NCI-H2196 treated with DMSO at 0.1 percent for 48 hours (cell line): ENCODE measurements at regions not wholly inside any gene's neighbourhood (a gene's known extent, or its start where the extent isn't known, plus 50 kb on each side); places are given as distances from the start of the nearest gene placed in this dataset.

Source experiments
- DNase-seq: peaks from one replicate; lab custom pipeline; 2025; ENCODE audit not compliant: unreplicated experiment; lab: John Stamatoyannopoulos, UW

DNA sequence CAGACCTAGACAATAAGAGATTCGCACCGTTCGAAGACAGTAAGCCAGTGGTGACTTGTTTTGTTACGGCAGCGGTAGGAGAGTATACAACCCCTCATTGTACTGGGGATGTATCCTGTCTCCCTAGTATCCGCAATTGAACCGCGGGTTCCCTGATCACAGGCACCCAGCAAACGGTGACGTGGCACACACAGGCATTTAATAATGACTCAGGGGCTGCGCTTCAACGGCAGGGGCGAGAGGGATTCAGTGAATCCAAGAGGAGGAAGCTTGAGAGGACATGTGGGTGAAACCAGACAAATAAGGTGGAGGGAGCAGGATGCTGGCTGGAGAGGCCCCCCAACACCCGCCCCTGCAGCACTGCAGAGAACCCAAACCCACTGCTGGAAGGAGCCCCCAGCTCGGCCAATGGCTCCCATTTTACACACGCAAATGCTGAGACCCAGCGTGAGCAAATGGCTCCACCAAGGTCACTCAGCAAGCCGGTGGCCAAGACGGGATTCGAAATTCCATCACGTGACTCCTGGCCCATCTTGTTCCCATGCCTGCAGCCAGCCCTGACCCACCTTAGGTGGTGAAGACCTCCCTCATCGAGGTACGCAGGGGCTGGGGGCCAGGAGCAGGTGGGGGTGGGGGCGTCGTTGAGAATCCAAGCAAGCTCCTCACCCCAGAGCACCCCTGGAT lies 149.9 kb downstream of the SYF2 start:
- no peak for DNase-seq

DNA sequence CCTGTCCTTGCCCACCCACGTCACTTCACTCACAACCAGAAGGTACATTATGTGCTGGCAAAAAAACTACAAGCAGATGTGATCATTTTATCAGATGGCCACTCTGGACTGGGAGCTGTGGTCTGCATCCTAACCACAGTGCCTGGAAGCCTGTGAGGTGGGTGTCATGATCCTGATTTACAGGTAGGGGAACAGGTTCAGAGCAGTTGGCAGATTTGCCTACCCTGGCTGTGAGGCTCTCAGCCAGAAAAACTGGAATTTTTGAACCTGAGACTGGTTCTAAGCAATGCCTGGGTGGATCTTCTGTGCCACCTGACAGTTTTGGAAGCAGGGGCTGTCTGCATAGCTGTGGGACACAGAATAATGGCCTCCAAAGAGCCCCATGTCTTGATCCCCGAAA lies 150.8 kb downstream of the SYF2 start:
- no peak for DNase-seq

GRCh38 chr1:25080294-25081209 lies 150.5 kb upstream of the RUNX3 start:
- DNase-seq, result no peak

- DNase-seq, result no peak
These were observed 149.0 kb upstream of the RUNX3 start for GRCh38 chr1:25079048-25079447.

DNA sequence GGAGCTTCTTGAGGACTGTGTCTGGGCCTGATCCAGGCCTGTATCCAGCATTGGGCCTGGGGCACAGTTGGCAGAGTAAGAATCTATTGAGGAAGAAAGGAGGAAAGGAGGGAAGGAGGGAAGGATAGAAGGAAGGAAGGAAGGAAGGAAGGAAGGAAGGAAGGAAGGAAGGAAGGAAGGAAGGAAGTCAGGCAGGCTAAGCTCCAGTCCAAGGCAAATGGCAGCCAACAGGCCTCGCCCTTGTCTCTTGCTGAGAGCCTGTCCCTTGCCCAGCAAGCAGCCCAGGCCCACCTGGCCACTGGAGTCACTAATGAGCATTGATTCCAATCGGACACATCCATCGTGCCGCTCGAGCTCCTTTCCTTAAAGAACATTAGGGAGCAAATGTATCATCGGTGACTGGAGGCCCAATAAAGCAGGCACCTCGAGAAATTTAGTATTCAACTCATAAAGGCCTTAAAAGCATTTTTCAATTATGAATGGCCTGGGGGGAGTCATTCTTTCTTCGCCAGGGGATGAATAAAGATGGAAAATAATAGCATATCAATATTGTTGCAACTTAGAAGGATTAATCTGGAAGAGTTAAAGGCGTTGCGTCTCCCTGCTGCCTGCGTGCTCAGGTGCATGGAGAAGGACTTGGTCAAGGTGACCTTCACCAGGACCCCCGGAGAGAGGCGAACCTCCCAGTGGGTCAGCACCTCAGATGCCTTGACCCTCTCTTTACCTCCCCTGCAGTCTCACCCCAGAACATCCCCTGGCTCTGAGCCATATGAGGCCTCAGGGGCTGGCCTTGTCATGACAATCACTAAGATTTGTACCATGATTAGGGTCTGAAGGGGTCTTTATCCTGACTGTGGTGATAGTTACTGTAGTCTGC lies 144.5 kb upstream of the RUNX3 start:
- DNase-seq, result no peak

DNA sequence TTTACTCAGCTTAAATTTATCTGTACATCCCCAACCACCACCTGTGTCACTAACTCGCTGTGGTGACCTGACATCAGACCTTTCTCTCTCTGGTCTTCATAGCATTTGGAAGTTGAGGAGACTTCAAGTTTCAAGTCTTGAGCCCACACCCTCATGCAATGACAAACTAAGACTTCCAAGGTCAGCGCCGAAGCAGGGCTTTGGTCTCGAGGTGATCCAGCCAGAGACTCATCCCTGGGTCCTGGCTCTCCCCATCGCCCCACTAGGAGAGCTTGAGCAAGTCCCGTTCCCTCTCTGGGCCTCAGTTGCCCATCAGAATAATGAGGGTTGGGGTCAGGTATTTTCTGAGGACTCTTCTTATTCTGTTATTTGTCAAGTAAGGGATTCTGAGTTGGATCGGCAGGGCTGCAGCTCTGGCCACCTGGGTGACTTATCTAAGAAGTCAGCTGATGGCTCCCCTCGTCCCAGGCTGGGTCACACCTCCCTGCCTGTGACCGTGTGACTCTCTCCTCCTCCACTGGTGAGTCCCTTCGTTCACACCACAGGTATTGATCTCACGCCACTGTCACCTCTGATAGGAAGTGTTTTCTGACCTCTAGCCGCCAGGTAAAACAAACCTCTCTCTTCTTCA lies 143.7 kb upstream of the RUNX3 start:
- no peak for DNase-seq

DNA sequence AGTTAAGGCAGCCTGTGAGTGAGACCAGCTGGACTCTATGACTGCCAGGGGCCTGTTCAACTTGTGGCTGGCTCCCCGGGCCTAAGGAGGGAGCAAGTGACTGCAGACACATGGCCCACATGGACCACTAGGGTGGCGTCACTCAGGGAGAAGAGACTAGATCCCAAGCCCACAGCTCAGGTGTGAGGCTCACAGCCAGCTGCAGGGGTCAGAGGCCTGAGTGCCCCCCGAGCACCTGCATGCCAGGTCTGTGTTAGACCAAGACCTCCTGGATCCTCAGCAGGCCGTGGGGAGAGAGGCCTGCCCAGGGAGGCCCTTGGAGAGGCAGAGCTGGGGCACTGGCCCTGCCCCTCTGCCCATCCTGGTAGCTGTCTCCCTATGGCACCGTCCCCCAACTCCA lies 142.4 kb upstream of the RUNX3 start:
- no peak for DNase-seq

DNA sequence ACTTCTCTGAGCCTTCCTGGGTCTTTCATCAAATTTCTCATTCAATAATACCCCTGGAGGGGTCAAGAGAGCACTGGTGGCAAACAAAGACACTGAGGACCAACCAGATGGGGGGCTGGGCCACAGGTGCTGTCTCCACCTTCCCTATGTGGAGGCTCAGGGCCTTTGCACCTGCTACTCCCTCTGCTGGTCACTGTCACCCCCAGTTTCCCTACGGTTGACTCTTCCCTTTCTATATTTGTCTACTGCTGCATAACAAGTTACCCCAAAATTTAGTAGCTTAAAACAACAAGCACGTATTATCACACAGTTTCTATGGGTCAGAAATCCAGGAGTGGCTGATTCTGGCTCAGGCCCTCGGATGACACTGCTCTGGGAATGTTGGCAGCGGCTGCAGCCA lies 138.8 kb upstream of the RUNX3 start:
- no peak for DNase-seq

GRCh38 chr1:25068316-25068715 lies 138.2 kb upstream of the RUNX3 start:
- no peak for DNase-seq

DNA sequence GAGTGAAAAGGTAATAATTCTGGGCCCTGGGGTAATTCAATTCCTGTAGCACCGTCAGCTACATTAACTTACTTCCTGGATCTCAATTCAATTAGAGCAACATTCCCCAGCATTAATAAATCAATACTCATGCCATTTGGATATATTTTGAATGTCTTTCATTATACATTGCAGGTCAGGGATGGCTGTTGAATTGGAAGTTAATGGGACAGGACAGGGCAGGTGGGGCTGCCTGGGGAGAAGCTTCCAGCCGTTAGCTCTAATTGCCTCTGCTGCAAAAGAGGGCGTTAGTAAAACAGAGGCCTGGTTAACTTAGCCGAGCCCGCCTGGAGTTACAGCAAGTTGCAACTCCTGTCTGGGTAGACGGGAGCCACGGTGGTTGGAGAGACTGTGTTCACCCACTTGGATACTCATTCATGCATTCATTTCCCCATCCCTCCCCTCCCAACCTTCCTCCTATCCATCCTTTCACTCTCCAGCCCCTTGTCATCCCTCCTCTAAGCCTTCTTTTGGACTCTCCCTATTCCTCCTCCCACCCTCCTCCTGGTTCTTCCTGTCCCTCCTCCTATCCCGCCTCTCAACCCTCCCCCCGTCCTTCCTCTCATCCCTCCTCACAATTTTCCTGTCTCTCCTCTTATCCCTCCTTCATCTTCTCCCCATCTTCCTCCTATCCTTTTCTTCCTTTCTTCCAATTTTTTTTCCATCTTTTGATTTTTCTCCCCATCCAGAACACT lies 137.6 kb upstream of the RUNX3 start:
- no peak for DNase-seq

DNA sequence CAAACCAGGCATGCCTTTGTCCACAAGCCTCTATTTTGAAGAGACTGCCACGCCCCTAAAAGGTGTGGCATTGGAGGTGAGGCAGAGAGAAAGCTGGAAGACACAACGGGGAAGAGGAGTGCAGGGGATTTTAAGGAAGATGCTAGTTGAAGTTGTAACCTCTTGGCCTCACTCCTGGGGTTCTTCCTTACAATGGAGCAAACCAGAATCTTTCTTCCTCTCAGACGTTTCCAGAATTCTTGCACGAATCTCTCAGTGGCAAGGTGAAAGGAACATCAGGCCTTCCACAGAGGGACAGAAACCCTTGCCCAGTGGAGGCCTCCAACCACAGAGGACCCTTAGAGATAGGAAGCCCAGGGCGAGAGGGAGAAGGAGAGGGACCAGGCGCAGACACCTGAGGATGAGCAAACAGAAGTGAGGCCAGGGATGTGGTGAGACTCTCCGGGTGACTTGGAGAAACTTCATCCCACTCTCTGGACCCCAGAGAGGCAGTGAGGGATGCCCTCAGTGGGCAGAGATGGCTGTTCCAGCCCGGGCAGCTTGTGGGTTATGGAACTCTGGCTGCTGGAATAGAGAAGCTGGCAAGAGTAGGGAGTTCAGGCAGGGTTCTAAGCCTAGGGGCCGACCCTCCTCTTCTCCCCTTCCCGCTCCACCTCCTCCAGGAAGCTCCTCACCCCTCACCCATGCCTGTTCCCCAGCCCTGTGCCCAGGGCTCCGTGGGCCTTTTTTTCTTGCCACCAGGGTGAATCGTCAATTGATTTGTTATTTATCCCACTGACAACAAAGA lies 136.8 kb upstream of the RUNX3 start:
- DNase-seq, result no peak

- DNase-seq, result no peak
These were observed 136.2 kb upstream of the RUNX3 start for GRCh38 chr1:25066256-25066655.

- no peak for DNase-seq
These were observed 135.7 kb upstream of the RUNX3 start for GRCh38 chr1:25065795-25066238.

- DNase-seq, result no peak
These were observed 135.2 kb upstream of the RUNX3 start for GRCh38 chr1:25065321-25065721.

DNA sequence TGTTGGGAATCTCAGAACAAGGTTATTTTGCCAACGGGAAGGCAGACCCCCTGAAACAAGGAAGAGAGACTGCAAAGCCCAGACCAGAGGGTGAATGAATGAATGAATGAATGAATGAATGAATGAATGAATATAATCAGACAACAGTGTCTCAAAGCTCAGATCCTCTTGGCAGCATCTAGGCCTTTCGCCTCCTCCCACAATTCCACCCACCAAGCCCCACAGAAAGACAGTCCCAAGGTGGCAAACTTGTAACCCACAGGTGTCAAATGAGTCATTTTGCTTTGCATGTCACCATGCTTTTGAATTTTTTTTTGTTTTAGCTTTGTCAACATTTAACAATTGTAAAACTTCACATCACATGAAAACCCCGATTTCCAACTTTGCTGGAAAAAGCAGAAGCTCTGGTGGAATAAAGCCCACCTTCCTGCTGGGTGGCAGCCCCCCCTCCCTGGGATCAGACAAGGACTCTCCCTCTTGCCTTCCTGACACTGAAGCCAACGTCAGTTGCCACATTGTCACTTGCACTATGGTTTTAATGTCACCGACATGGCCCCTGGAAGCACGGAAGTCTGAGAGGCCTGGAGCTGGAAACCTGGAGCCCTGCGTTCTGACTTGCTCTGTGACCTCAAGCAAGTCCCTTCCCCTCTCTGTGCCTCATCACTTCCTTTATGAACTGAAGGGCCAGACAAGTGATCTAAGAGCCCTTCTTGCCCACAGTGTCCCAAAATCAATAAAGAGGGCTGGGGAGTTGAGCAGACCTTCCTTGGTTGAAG lies 134.6 kb upstream of the RUNX3 start:
- no peak for DNase-seq

DNA sequence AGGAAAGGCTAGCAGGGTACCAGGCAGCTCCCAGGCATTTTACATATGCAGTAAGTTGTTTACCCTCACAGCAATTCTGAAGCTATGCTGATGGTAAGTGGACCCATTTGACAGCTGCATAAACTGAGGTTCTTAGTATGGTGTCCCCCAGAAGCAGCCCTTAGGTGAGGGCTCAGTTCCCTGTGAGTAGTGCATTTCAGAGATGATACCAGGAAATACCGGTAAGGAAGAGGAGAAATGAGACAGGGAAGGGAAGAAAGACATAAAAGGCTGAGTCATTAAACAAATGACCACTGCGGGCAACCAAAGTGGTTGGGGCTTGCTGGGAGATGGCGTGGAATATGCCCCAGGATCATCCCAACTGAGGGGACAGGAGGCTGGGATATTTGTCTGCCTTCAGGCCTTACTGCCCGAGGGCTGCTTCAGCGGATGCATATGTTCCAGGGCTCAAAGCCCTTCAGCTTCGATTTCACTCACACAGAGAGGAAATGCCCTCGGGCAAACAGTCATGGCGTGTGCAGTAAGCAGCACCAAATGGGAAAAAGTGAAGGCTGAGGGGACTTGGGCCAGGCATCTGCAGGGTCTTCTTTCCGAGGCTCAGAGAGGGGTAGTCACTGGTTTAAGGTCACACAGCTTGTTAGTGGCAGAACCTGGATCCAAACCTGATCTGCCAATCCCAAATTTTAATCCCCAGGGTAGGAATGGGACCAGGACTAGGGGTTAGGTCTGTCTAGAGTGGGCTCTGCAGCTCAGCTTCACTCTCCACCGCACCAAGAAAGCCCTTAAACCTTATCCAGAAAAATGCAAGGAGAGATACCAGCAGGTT lies 133.7 kb upstream of the RUNX3 start:
- DNase-seq, result no peak

GRCh38 chr1:25062621-25063255 lies 132.7 kb upstream of the RUNX3 start:
- no peak for DNase-seq
